ENCODE measurements at regions not wholly inside any gene's neighbourhood (a gene's known extent, or its start where the extent isn't known, plus 50 kb on each side); places are given as distances from the start of the nearest gene placed in this dataset.
"Not testable (repeated sequence)": the region's sequence is repeated elsewhere in the genome, so short reads cannot be mapped to it uniquely, and the experiment has no call there.

GRCh38 chr12:92231532-92231931 is 85.9 kb upstream of the BTG1 start:
- TF ChIP-seq, protein P1, sequence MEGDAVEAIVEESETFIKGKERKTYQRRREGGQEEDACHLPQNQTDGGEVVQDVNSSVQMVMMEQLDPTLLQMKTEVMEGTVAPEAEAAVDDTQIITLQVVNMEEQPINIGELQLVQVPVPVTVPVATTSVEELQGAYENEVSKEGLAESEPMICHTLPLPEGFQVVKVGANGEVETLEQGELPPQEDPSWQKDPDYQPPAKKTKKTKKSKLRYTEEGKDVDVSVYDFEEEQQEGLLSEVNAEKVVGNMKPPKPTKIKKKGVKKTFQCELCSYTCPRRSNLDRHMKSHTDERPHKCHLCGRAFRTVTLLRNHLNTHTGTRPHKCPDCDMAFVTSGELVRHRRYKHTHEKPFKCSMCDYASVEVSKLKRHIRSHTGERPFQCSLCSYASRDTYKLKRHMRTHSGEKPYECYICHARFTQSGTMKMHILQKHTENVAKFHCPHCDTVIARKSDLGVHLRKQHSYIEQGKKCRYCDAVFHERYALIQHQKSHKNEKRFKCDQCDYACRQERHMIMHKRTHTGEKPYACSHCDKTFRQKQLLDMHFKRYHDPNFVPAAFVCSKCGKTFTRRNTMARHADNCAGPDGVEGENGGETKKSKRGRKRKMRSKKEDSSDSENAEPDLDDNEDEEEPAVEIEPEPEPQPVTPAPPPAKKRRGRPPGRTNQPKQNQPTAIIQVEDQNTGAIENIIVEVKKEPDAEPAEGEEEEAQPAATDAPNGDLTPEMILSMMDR (IDR thresholded peaks at IDR 0.05), result not testable (repeated sequence)
- not testable (repeated sequence) for TF ChIP-seq RAD21 (IDR thresholded peaks at IDR 0.05; ENCODE audit: low read length); RCOR1 (IDR thresholded peaks at IDR 0.05; ENCODE audit: low read length); POLR2AphosphoS5 (IDR thresholded peaks at IDR 0.05; ENCODE audit: low read depth, low read length); EP300 (IDR thresholded peaks at IDR 0.05; ENCODE audit: borderline replicate concordance in 1 of 2, low read depth in 1 of 2, low read length in 1 of 2); NFIC (IDR thresholded peaks at IDR 0.05; ENCODE audit: borderline replicate concordance)
- TF ChIP-seq, protein P2, sequence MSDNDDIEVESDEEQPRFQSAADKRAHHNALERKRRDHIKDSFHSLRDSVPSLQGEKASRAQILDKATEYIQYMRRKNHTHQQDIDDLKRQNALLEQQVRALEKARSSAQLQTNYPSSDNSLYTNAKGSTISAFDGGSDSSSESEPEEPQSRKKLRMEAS (IDR thresholded peaks at IDR 0.05; ENCODE audit: low read depth), result not testable (repeated sequence)
- TF ChIP-seq, protein P3, sequence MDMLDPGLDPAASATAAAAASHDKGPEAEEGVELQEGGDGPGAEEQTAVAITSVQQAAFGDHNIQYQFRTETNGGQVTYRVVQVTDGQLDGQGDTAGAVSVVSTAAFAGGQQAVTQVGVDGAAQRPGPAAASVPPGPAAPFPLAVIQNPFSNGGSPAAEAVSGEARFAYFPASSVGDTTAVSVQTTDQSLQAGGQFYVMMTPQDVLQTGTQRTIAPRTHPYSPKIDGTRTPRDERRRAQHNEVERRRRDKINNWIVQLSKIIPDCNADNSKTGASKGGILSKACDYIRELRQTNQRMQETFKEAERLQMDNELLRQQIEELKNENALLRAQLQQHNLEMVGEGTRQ (IDR thresholded peaks at IDR 0.05; ENCODE audit: borderline replicate concordance, low read depth, low read length), result not testable (repeated sequence)
